ENCODE measurements at regions not wholly inside any gene's neighbourhood (a gene's known extent, or its start where the extent isn't known, plus 50 kb on each side); places are given as distances from the start of the nearest gene placed in this dataset.

DNA sequence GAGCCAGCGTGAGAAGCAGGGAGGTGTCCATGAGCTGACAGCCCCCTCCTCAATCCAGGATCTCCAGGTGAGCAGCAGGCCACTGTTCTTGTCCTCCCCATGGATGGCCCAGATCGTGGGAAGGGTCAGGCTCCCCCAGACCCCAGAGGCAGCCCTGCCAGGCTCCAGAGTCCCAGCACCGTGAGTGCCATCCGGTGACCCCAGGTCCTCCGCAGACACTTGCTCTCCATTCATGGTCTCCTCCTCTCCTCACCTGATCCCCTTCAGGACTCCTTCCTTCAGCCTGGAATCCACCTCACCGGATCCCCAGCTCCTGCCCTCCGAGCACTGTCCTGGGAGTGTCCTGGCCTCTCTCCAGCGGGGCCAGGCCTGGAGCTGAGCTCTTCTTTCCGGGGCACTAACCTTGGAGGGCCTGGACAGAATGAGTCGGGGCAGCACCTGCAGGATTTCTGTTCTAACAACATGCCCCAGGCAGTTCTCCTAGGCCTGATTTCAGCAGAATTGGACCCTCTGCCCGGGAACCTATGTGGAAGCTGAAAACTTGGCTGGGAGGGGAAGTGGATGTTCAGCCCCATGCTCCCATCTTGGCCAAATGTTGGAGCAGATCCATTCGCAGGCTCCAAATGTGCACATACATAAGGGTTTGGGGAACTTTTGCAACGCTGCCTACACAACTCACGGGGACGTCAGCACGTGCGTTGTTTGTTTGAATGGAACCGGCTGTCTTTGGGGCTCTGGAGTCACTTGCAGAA is 341.6 kb upstream of the SFSWAP start:
- ATAC-seq = no peak
- DNase-seq = no peak

DNA sequence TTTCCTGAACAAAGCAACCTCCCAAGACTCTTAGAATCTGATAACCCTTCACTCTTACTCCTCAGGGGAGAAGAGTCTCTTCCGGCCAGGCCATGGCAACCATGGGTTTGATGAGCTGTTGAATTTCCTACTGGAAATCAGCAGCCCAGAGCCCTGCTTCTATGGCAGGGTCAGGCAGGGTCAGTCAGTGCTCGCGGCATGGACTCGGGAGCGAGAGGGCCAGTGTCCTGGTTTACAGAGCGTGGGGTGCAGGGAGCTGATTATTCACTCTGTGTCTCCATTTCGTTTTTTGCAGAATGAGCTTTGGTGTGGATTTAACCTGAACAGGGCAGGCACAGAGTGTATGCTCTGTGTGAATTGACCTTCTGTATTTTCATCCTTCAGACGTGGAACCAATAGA is 340.6 kb upstream of the SFSWAP start:
- intact Hi-C loops (cut with DNase I) = no loop called here
- no peaks in the 10 kb centered on the region for H3K27me3 ChIP-seq (ENCODE audit: control insufficient read depth, insufficient read depth)
- 71% methylated on average over 8 of the region's 8 CpGs for WGBS
- H3K9me3 ChIP-seq (ENCODE audit: control insufficient read depth, low read length) = no peaks in the 10 kb centered on the region
- ATAC-seq = no peak
- H3K27ac ChIP-seq (ENCODE audit: low read length) = no peak overlapping the region
- H3K4me3 ChIP-seq (ENCODE audit: low read length) = no peak overlapping the region
- DNase-seq = no peak
- no peaks in the 10 kb centered on the region for H3K4me1 ChIP-seq (ENCODE audit: control insufficient read depth, insufficient read depth, low read length)

More for the DNA sequence above, 341.6 kb upstream of the SFSWAP start:
- Histone ChIP-seq H3K27ac (ENCODE audit: low read length) (no peak overlapping the region), H3K4me3 (ENCODE audit: low read length) (no peak overlapping the region), H3K4me1 (ENCODE audit: control insufficient read depth, insufficient read depth, low read length) (no peaks in the 10 kb centered on the region), H3K27me3 (ENCODE audit: control insufficient read depth, insufficient read depth) (no peaks in the 10 kb centered on the region), H3K9me3 (ENCODE audit: control insufficient read depth, low read length) (no peaks in the 10 kb centered on the region)
- 88% methylated on average over 18 of the region's 18 CpGs for WGBS
- intact Hi-C loops (cut with DNase I) = no loop called here

DNA sequence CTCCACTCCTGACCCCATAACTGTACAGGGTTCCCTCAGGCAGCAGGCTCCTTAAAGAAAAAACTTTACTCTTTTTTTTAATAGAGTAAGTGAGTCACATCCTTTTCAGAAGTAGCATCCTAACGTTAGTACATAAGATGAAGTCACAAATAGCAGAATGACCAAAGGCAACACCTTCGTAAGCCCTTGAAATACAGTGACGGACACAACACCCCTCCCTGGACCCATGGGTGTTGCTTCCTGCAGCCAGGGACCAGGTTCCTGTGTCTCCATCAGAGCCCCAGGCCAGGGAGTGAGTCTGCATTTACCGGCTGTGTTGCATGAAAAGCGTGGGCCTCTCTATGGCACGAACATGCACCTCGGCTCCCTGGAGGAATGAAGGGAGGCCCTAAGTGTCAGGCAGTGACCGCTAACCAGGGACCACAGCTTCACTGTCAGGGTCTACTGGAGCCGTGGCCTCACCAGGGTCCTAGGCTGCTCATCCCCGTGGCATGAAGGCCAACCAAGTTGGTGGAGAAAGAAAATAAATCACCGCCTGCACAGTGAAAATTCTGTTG is 340.0 kb upstream of the SFSWAP start:
- intact Hi-C loops (cut with DNase I) = no loop called here
- no peaks in the 10 kb centered on the region for H3K9me3 ChIP-seq (ENCODE audit: control insufficient read depth, low read length)
- DNase-seq = no peak
- H3K27me3 ChIP-seq (ENCODE audit: control insufficient read depth, insufficient read depth) = no peaks in the 10 kb centered on the region
- 88% methylated on average over 11 of the region's 11 CpGs for WGBS
- H3K27ac ChIP-seq (ENCODE audit: low read length) = no peak overlapping the region
- no peaks in the 10 kb centered on the region for H3K4me1 ChIP-seq (ENCODE audit: control insufficient read depth, insufficient read depth, low read length)
- H3K4me3 ChIP-seq (ENCODE audit: low read length) = no peak overlapping the region
- ATAC-seq = no peak

DNA sequence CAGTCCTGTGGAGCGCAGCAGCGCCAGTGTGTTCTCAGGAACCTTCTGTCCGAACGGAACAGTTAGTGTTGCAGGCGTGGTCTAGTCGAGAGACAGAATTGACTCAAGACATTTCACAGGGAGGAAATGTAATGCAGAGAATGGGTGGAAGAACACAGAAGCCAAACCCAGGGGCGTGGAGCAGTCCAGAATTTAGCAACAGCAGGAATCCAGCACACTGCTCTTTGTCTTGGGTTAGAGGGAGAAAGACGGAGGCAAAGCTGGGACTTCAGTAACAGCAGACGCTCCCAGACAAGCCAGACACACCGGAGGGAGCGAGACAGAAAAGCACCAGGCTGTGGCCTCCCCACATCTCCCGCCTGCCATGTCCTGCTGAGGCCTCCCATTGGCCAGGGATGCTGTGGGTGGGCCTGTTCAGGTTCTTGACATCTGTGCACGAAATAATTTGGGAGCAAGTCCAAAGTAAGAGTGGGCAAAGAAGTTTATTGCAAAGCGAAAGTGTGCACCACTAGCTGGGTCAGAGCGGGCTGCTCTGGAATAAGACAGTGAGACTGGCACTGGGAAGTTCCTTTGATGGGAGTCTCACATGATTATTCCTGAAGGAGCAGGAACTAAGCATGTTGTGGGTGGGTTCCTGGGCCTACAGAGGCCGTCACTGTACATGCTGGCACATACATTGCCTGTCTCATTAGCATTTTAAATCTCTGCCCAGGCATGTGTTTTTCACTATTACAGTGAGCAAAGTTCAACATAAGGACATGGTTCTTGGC is 339.3 kb upstream of the SFSWAP start:
- WGBS = 70% methylated on average over 16 of the region's 16 CpGs
- intact Hi-C loops (cut with DNase I) = no loop called here
- DNase-seq (no peak), ATAC-seq (no peak)
- no peak overlapping the region for H3K27ac ChIP-seq (ENCODE audit: low read length)
- H3K27me3 ChIP-seq (ENCODE audit: control insufficient read depth, insufficient read depth) = no peaks in the 10 kb centered on the region
- H3K4me3 ChIP-seq (ENCODE audit: low read length) = no peak overlapping the region
- no peaks in the 10 kb centered on the region for H3K9me3 ChIP-seq (ENCODE audit: control insufficient read depth, low read length)
- H3K4me1 ChIP-seq (ENCODE audit: control insufficient read depth, insufficient read depth, low read length) = no peaks in the 10 kb centered on the region

DNA sequence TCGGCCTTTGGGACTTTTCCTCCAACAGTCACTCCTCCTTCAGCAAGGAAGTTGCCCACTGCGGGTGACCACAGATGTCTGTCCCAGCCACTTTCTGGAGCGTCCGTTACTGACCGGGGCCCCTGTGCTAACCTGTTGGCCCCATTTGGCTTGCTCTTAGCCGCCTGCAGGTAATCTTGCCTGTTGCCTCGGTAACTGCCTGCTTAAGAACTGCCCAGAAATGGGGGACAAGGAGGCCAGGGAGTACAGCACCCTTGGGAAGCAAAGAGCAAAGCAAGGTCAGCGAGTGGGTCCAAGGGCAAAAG is 338.8 kb upstream of the SFSWAP start:
- Histone ChIP-seq H3K27ac (ENCODE audit: low read length) (no peak overlapping the region), H3K4me3 (ENCODE audit: low read length) (no peak overlapping the region), H3K27me3 (ENCODE audit: control insufficient read depth, insufficient read depth) (no peaks in the 10 kb centered on the region), H3K9me3 (ENCODE audit: control insufficient read depth, low read length) (no peaks in the 10 kb centered on the region), H3K4me1 (ENCODE audit: control insufficient read depth, insufficient read depth, low read length) (no peaks in the 10 kb centered on the region)
- intact Hi-C loops (cut with DNase I) = no loop called here
- DNase-seq (no peak), ATAC-seq (no peak)
- 76% methylated on average over 8 of the region's 8 CpGs for WGBS

DNA sequence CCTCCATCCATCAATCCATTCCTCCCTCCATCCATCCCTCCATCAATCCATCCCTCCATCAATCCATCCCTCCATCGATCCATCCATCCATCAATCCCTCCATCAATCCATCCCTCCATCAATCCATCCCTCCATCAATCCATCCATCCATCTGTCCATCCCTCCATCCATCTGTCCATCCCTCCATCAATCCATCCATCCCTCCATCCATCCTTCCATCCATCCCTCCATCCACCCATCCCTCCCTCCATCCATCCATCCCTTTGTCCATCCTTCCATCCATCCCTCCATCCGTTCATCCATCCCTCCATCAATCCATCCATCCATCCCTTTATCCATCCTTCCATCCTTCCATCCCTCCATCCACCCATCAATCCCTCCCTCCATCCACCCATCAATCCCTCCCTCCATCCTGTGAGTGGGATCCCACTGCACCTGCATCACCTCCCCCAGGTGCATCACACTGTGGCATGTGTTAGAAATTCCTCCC is 338.1 kb upstream of the SFSWAP start:
- H3K27ac ChIP-seq (ENCODE audit: low read length) = no peak overlapping the region
- no peaks in the 10 kb centered on the region for H3K27me3 ChIP-seq (ENCODE audit: control insufficient read depth, insufficient read depth)
- ATAC-seq (no peak), DNase-seq (no peak)
- no peaks in the 10 kb centered on the region for H3K9me3 ChIP-seq (ENCODE audit: control insufficient read depth, low read length)
- no peak overlapping the region for H3K4me3 ChIP-seq (ENCODE audit: low read length)
- intact Hi-C loops (cut with DNase I) = no loop called here
- 78% methylated on average over 2 of the region's 2 CpGs for WGBS
- H3K4me1 ChIP-seq (ENCODE audit: control insufficient read depth, insufficient read depth, low read length) = no peaks in the 10 kb centered on the region

DNA sequence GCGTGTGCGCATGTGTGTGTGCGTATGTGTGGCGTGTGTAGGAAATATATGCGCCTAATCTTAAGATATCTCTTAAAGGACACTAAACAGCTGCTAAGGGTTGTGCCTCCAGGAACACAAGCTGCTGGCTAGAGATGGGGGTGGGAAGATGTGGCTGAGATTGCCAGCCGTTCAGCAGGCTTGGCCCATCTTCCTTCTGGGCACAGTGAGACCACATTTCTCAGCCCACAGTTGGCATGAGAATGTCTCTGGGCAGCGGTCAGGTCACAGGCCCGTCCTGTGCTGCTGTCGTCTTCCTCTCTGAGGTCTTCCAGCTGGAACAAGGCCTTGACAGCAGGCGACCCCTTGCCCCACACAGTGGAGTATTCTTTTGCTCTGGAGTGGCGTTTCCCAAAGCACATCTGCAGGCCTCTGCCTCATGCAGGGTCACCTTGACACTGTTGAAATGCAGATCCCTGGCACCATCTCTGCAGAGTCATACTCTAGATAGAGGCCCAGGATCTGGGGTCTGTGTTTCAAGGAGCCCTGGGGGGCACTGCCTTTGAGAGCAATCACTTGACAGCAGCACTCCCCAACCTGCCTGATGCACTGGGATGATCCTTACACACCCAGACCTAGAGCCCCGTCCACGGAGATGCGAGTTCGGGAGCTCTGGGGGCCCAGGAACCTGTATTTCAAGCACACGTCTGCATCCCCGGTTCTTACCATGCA is 335.5 kb upstream of the SFSWAP start:
- Histone ChIP-seq H3K27me3 (ENCODE audit: control insufficient read depth, insufficient read depth) (no peaks in the 10 kb centered on the region), H3K4me1 (ENCODE audit: control insufficient read depth, insufficient read depth, low read length) (no peaks in the 10 kb centered on the region), H3K4me3 (ENCODE audit: low read length) (no peak overlapping the region), H3K9me3 (ENCODE audit: control insufficient read depth, low read length) (no peaks in the 10 kb centered on the region), H3K27ac (ENCODE audit: low read length) (no peak overlapping the region)
- intact Hi-C loops (cut with DNase I) = no loop called here
- 71% methylated on average over 17 of the region's 17 CpGs for WGBS
- DNase-seq (no peak), ATAC-seq (no peak)

DNA sequence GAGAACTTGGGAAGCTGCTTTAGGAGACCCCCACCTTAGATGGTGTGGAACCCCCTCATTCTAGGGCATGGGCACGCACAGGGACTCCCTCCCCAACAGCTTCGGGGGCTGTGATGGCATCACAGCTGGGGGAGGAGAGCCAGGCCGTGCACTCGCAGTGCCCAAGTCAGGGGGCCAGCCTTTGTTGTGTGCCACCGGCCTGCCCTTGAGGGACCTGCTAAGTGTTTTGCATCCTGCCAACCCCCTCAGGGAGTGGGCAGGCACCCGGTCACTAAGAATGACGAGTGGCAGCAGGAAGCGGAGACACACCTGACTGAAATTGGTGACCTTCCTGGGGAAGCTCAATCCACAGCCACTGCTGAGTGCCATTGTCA is 334.9 kb upstream of the SFSWAP start:
- DNase-seq (no peak), ATAC-seq (no peak)
- Histone ChIP-seq H3K4me3 (ENCODE audit: low read length) (no peak overlapping the region), H3K4me1 (ENCODE audit: control insufficient read depth, insufficient read depth, low read length) (no peaks in the 10 kb centered on the region), H3K9me3 (ENCODE audit: control insufficient read depth, low read length) (no peaks in the 10 kb centered on the region), H3K27ac (ENCODE audit: low read length) (no peak overlapping the region), H3K27me3 (ENCODE audit: control insufficient read depth, insufficient read depth) (no peaks in the 10 kb centered on the region)
- 82% methylated on average over 8 of the region's 8 CpGs for WGBS
- intact Hi-C loops (cut with DNase I) = no loop called here

DNA sequence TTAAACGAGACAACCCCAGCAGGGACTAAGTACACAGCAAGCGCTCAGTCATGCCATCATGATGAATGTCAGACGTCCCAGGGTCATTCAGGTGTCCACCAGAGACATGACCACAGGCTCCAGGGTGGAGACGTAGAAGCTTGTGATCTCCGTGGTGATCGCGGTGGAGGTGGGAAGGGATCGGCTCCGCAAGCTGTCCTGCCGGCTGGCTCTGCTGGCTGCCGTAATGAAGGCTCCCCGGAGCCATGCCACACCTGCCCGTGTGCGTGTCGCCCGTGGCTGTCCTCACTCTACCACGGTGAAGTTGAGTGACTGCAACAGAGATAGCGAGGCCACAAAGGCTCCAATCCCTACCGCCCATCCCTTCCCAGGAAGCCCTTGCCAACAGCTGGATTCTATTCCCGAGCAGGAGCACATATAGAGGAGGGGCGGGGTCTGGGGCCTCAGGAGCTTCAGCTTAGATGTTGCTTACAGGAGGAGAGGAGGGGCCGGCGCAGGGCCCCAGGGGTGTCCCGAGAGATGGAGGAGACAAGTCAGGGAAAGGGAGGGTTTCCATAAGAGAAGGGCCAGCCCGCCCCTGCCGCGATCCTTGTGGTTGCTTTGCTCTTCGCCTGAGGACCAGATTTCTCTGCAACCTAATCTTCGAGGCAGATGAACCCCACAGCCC is 332.6 kb upstream of the SFSWAP start:
- Histone ChIP-seq H3K27ac (ENCODE audit: low read length) (no peak overlapping the region), H3K27me3 (ENCODE audit: control insufficient read depth, insufficient read depth) (no peaks in the 10 kb centered on the region), H3K4me1 (ENCODE audit: control insufficient read depth, insufficient read depth, low read length) (no peaks in the 10 kb centered on the region), H3K9me3 (ENCODE audit: control insufficient read depth, low read length) (no peaks in the 10 kb centered on the region), H3K4me3 (ENCODE audit: low read length) (no peak overlapping the region)
- no peak for DNase-seq
- 77% methylated on average over 29 of the region's 29 CpGs for WGBS
- no peak for ATAC-seq
- intact Hi-C loops (cut with DNase I) = no loop called here

DNA sequence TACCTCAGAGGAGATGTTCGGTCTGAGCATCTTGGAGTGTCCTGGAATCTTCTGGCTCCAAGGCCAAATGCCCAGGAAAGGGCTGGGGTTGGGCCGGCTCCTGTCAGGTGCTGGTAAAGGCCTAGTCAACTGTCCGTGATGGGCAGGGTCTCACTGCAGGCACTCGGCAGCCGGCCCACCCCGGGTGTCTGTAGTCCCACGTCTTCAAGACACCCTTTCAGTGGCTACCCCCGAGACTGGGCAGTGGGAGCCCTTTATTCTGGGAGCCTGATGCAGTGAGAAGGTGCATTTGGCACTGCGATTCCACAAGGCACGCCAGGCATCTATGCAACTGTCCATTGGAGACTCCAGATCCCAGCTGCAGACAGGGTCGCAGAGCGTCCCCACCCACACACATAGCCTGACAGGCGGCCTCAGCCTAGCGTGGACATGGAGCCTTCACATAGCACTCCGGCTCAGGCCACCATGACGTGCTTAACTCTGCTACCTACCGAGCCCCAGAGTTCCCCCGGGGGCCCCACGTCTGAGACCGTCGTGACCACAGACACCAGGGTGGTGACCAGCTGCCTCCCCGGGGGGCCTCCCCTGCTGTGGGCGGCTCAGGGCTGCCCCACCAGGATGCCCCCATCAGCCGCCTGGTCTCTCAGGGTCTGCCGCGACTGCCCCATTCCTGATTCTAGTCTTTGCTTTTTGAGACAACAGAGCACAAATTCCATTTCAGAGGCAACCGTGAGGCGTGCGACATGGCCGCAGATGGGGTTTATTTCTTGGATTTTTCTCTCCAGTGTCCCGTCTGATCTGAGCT is 331.8 kb upstream of the SFSWAP start:
- H3K4me3 ChIP-seq (ENCODE audit: low read length) = no peak overlapping the region
- H3K9me3 ChIP-seq (ENCODE audit: control insufficient read depth, low read length) = no peaks in the 10 kb centered on the region
- no peaks in the 10 kb centered on the region for H3K27me3 ChIP-seq (ENCODE audit: control insufficient read depth, insufficient read depth)
- ATAC-seq (no peak), DNase-seq (no peak)
- WGBS = 80% methylated on average over 31 of the region's 31 CpGs
- intact Hi-C loops (cut with DNase I) = no loop called here
- H3K27ac ChIP-seq (ENCODE audit: low read length) = no peak overlapping the region
- no peaks in the 10 kb centered on the region for H3K4me1 ChIP-seq (ENCODE audit: control insufficient read depth, insufficient read depth, low read length)
